HEK293 (cell line): ENCODE measurements at regions not wholly inside any gene's neighbourhood (a gene's known extent, or its start where the extent isn't known, plus 50 kb on each side); places are given as distances from the start of the nearest gene placed in this dataset.

ENCODE experiments used
- CTCF ChIA-PET: fragments of 350-600 bp; formaldehyde crosslinking; extraction: SDS; loops from one replicate; lab custom pipeline; 2021; ENCODE audit warnings: antibody characterized with exemption; lab: Yijun Ruan, JAX
- POLR2A ChIA-PET: fragments of 300-600 bp; formaldehyde crosslinking; extraction: SDS; loops from one replicate; lab custom pipeline; 2020; ENCODE audit warnings: antibody characterized with exemption, inconsistent platforms; lab: Yijun Ruan, JAX
- H3K27ac ChIP-seq: fragments of 200-500 bp; sonication (Bioruptor generic); 2 replicates; pipeline ENCODE4 v1.5.1; 2014; ENCODE audit warnings: low read depth, low read length, control low read depth, inconsistent platforms; ENCODE audit errors: extremely low read depth
- H3K36me3 ChIP-seq, 2 experiments: fragments of 200-500 bp in 1 of 2; sonication (Bioruptor generic) in 1 of 2; 1 replicate in 1 of 2; 2 replicates in 1 of 2; pipeline ENCODE4 v1.5.1; 2014 to 2017; ENCODE audit warnings: inconsistent platforms in 2 of 2, low read length in 2 of 2; ENCODE audit not compliant: control insufficient read depth in 2 of 2, insufficient read depth in 1 of 2
- H3K4me1 ChIP-seq: fragments of 200-500 bp; sonication (Bioruptor generic); 2 replicates; pipeline ENCODE4 v1.5.1; 2014; ENCODE audit warnings: mild to moderate bottlenecking, low read length, inconsistent platforms; ENCODE audit not compliant: control insufficient read depth, insufficient read depth
- H3K4me3 ChIP-seq: 2 replicates; pipeline ENCODE4 v1.5.1; 2011; ENCODE audit warnings: low read depth, mild to moderate bottlenecking, control low read depth, low read length, moderate library complexity
- H3K9me3 ChIP-seq: fragments of 200-500 bp; sonication (Bioruptor generic); 2 replicates; pipeline ENCODE4 v1.5.1; 2014; ENCODE audit warnings: low read depth, low read length, inconsistent platforms; ENCODE audit not compliant: control insufficient read depth, insufficient read depth
- BCL11A ChIP-seq: fragments of 450-650 bp; formaldehyde crosslinking; IDR thresholded peaks from 2 replicates; pipeline ENCODE4 v1.5.1; 2016; ENCODE audit warnings: low read depth, missing biosample characterization, missing genetic modification characterization
- EGR2 ChIP-seq: fragments of 450-650 bp; formaldehyde crosslinking; IDR thresholded peaks from 2 replicates; pipeline ENCODE4 v1.5.1; 2016; ENCODE audit warnings: low read depth, missing biosample characterization, missing genetic modification characterization
- KLF7 ChIP-seq: fragments of 450-650 bp; formaldehyde crosslinking; IDR thresholded peaks from 2 replicates; pipeline ENCODE4 v1.5.1; 2016; ENCODE audit warnings: missing biosample characterization, missing genetic modification characterization, borderline replicate concordance
- KLF8 ChIP-seq: fragments of 450-650 bp; formaldehyde crosslinking; IDR thresholded peaks from 2 replicates; pipeline ENCODE4 v1.5.1; 2016; ENCODE audit warnings: missing biosample characterization, missing genetic modification characterization
- SETDB1 ChIP-seq: IDR thresholded peaks from one replicate; pipeline ENCODE4 v1.6.1; 2017; ENCODE audit warnings: mild to moderate bottlenecking, low read length, moderate library complexity, mixed read lengths; ENCODE audit not compliant: insufficient read length
- TRIM28 ChIP-seq: IDR thresholded peaks from 2 replicates; pipeline ENCODE4 v1.6.1; 2011; ENCODE audit warnings: low read length, control low read depth, borderline replicate concordance
- ZFP3 ChIP-seq: fragments of 450-650 bp; formaldehyde crosslinking; IDR thresholded peaks from 2 replicates; pipeline ENCODE4 v1.5.1; 2016; ENCODE audit warnings: low read depth, missing biosample characterization, missing genetic modification characterization
- ZIC2 ChIP-seq: fragments of 450-650 bp; formaldehyde crosslinking; IDR thresholded peaks from 2 replicates; pipeline ENCODE4 v1.5.1; 2016; ENCODE audit warnings: missing biosample characterization, missing genetic modification characterization
- ZNF10 ChIP-seq: fragments of 450-650 bp; formaldehyde crosslinking; IDR thresholded peaks from 2 replicates; pipeline ENCODE4 v1.5.1; 2017; ENCODE audit warnings: missing biosample characterization, missing genetic modification characterization
- ZNF239 ChIP-seq: fragments of 450-650 bp; formaldehyde crosslinking; IDR thresholded peaks from 2 replicates; pipeline ENCODE4 v1.5.1; 2016; ENCODE audit warnings: missing biosample characterization, missing genetic modification characterization
- ZNF394 ChIP-seq: fragments of 450-650 bp; formaldehyde crosslinking; IDR thresholded peaks from 2 replicates; pipeline ENCODE4 v1.5.1; 2016; ENCODE audit warnings: missing biosample characterization, missing genetic modification characterization, mild to moderate bottlenecking, moderate library complexity, borderline replicate concordance
- ZNF433 ChIP-seq: fragments of 450-650 bp; formaldehyde crosslinking; IDR thresholded peaks from 2 replicates; pipeline ENCODE4 v1.5.1; 2016; ENCODE audit warnings: missing biosample characterization, missing genetic modification characterization, low read depth
- ZNF473 ChIP-seq: fragments of 450-650 bp; formaldehyde crosslinking; IDR thresholded peaks from 2 replicates; pipeline ENCODE4 v1.5.1; 2017; ENCODE audit warnings: missing biosample characterization, missing genetic modification characterization
- ZNF510 ChIP-seq: fragments of 450-650 bp; formaldehyde crosslinking; IDR thresholded peaks from 2 replicates; pipeline ENCODE4 v1.5.1; 2018; ENCODE audit warnings: mild to moderate bottlenecking, missing genetic modification characterization, missing biosample characterization; ENCODE audit not compliant: insufficient replicate concordance
- ZNF514 ChIP-seq: fragments of 450-650 bp; formaldehyde crosslinking; IDR thresholded peaks from 2 replicates; pipeline ENCODE4 v1.5.1; 2016; ENCODE audit warnings: missing biosample characterization, missing genetic modification characterization
- ZNF560 ChIP-seq: fragments of 450-650 bp; formaldehyde crosslinking; IDR thresholded peaks from 2 replicates; pipeline ENCODE4 v1.5.1; 2017; ENCODE audit warnings: missing biosample characterization, missing genetic modification characterization, borderline replicate concordance
- ZNF610 ChIP-seq: fragments of 450-650 bp; formaldehyde crosslinking; IDR thresholded peaks from 2 replicates; pipeline ENCODE4 v1.5.1; 2016; ENCODE audit warnings: missing biosample characterization, missing genetic modification characterization, borderline replicate concordance
- ZNF621 ChIP-seq: fragments of 450-650 bp; formaldehyde crosslinking; IDR thresholded peaks from 2 replicates; pipeline ENCODE4 v1.5.1; 2017; ENCODE audit warnings: missing biosample characterization, missing genetic modification characterization
- ZNF623 ChIP-seq: fragments of 450-650 bp; formaldehyde crosslinking; IDR thresholded peaks from 2 replicates; pipeline ENCODE4 v1.5.1; 2016; ENCODE audit warnings: missing biosample characterization, missing genetic modification characterization
- ZNF776 ChIP-seq: fragments of 450-650 bp; formaldehyde crosslinking; IDR thresholded peaks from 2 replicates; pipeline ENCODE4 v1.5.0; 2017; ENCODE audit warnings: missing biosample characterization, missing genetic modification characterization, borderline replicate concordance
- ZNF777 ChIP-seq: fragments of 450-650 bp; formaldehyde crosslinking; IDR thresholded peaks from 2 replicates; pipeline ENCODE4 v1.5.1; 2017; ENCODE audit warnings: missing biosample characterization, missing genetic modification characterization, borderline replicate concordance
- ZNF830 ChIP-seq: fragments of 450-650 bp; IDR thresholded peaks from 2 replicates; pipeline ENCODE4 v1.5.0; 2018; ENCODE audit warnings: missing biosample characterization, missing genetic modification characterization, low read depth, mild to moderate bottlenecking, moderate library complexity
- TF ChIP-seq, protein P1 (sequence below): fragments of 450-650 bp; formaldehyde crosslinking; IDR thresholded peaks from 2 replicates; pipeline ENCODE4 v1.5.1; 2016; ENCODE audit warnings: missing biosample characterization, missing genetic modification characterization
- TF ChIP-seq, protein P2 (sequence below): fragments of 450-650 bp; formaldehyde crosslinking; IDR thresholded peaks from 2 replicates; pipeline ENCODE4 v1.5.1; 2016; ENCODE audit warnings: missing biosample characterization, missing genetic modification characterization

DNA sequence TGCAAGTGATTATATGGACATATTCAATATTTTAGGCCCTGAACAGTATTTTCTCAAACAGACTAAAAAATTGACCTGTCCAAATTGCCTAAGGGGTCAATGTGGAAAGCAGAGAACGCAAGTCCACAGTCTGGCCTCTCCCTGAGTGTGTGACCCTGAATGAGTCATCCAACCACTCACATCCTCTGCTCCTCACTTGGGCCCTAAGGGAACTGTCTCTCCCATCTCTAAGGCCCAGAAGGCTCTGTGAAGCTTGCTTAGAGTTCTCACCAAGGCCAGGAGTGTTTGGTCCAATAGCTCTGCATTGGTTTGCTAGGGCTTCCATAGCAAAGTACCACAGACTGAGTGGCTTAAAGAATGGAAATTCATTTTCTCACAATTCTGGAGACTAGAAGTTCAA is 155.1 kb downstream of the LSM5 start:
- Histone ChIP-seq H3K9me3 (no peaks in the 10 kb centered on the region), H3K4me1 (no peaks in the 10 kb centered on the region), H3K36me3 (no peaks in the 10 kb centered on the region), H3K4me3 (no peak overlapping the region), H3K27ac (no peak overlapping the region)
- no peak for TF ChIP-seq ZNF514
- TF ChIP-seq ZNF473: no peak
- TF ChIP-seq ZNF610 (tag by site-specific recombination): no peak
- no peak for TF ChIP-seq ZNF623 (tag by site-specific recombination)
- TF ChIP-seq ZNF830 (tag by site-specific recombination): no peak
- ChIA-PET CTCF (no interaction called here), POLR2A (no interaction called here)

DNA sequence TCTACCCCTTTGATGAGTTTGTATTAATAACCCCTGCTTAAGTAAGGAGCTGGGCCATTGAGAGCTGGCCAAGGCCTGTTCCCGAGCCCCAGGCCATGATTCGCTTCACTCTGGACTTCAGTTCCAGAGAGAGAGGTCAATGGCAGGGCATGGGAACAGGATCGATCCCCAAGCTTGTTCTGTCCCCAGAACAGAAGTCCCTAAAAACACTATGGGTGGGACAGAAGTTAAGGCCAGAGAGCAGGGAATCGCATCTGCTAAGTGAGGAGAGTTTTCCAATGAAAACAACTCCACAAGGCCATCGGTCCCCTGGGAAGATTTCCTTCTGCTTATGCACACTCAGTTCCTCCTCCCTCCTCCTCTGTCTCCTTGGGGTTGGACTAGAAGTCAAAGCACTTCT is 159.6 kb downstream of the LSM5 start:
- CTCF ChIA-PET: no interaction called here
- TF ChIP-seq ZNF10 (tag by site-specific recombination) (no peak), ZNF776 (tag by site-specific recombination) (no peak), ZNF777 (tag by site-specific recombination) (no peak), ZNF623 (tag by site-specific recombination) (no peak), ZNF510 (no peak), ZFP3 (tag by site-specific recombination) (no peak), KLF7 (tag by site-specific recombination) (no peak), ZNF621 (tag by site-specific recombination) (no peak), ZNF433 (tag by site-specific recombination) (no peak), ZIC2 (no peak), BCL11A (tag by site-specific recombination) (no peak), ZNF394 (tag by site-specific recombination) (no peak), EGR2 (tag by site-specific recombination) (no peak), SETDB1 (no peak), ZNF239 (tag by site-specific recombination) (no peak), ZNF560 (no peak), KLF8 (tag by site-specific recombination) (no peak), TRIM28 (no peak)
- TF ChIP-seq, protein P1, sequence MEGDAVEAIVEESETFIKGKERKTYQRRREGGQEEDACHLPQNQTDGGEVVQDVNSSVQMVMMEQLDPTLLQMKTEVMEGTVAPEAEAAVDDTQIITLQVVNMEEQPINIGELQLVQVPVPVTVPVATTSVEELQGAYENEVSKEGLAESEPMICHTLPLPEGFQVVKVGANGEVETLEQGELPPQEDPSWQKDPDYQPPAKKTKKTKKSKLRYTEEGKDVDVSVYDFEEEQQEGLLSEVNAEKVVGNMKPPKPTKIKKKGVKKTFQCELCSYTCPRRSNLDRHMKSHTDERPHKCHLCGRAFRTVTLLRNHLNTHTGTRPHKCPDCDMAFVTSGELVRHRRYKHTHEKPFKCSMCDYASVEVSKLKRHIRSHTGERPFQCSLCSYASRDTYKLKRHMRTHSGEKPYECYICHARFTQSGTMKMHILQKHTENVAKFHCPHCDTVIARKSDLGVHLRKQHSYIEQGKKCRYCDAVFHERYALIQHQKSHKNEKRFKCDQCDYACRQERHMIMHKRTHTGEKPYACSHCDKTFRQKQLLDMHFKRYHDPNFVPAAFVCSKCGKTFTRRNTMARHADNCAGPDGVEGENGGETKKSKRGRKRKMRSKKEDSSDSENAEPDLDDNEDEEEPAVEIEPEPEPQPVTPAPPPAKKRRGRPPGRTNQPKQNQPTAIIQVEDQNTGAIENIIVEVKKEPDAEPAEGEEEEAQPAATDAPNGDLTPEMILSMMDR (tag by site-specific recombination): no peak
- TF ChIP-seq, protein P2, sequence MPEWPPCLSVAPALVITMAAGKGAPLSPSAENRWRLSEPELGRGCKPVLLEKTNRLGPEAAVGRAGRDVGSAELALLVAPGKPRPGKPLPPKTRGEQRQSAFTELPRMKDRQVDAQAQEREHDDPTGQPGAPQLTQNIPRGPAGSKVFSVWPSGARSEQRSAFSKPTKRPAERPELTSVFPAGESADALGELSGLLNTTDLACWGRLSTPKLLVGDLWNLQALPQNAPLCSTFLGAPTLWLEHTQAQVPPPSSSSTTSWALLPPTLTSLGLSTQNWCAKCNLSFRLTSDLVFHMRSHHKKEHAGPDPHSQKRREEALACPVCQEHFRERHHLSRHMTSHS (tag by site-specific recombination): no peak
- Histone ChIP-seq H3K36me3 (no peaks in the 10 kb centered on the region), H3K4me1 (no peaks in the 10 kb centered on the region), H3K9me3 (no peaks in the 10 kb centered on the region), H3K27ac (no peak overlapping the region), H3K4me3 (no peak overlapping the region)
- POLR2A ChIA-PET: no interaction called here
